ENCODE measurements at regions not wholly inside any gene's neighbourhood (a gene's known extent, or its start where the extent isn't known, plus 50 kb on each side); places are given as distances from the start of the nearest gene placed in this dataset.
A peak's percentile ranks its signal among the peaks of the same experiment; 100 is the strongest.

DNA sequence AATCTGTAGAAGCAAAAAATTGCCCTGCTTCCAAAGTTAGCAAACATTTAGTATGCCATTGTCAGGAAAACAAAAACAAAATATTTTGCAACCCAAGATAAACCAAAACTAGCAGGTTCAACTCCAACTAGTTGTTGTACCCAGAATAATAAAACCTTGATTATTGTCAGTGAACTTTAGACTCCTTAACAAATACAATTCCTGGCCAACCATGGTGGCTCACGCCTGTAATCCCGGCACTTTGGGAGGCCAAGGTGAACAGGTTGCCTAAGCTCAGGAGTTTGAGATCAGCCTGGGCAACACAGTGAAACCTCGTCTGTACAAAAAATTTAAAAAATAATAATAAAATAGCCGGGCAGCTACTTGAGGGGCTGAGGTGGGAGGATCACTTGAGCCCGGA is 53.6 kb upstream of the EPCAM start:
- DNase-seq, result no peak

DNA sequence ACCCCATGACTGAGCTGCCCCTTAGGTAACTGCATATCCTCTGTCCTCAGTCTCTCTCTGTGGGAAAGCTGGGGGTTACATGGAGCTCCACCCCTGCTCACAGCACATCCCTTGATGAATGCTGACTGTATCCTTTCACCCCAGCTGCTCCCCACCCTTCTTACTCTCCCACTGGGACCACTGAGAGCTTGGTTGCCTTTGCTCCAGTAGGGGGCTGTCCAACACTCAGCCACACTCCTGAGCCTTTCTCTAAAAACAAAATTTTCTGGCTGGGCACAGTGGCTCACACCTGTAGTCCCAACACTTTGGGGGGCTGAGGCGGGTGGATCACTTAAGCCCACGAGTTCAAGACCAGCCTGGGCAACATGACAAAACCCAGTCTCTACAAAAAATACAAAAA is 55.4 kb upstream of the EPCAM start:
- DNase-seq, result no peak

DNA sequence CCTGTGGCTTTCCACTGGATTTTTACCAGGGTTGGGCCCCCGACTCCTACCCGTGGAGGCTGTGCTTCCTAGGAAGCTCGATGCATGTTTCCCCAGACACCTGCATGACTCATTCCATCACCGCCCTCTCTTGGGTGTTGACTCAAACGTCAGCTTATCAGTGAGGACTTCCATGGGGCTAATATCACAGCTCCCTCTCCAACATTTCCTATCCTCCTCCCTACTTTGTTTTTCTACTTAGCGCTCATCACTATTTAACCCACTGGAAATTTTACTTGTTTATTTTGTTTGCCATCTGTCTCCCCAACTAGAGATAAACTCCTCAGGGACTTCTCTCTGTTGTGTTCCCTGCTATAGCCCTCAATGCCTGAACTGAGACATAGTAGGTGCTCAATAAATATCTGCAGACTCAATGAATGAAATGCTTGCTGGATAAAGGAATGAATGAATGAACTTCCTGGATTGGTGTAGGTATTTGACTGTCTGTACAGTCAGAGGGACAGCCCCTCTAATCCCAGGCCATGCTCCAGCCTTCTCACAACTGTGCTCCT is 55.9 kb upstream of the EPCAM start:
- no peak for DNase-seq

DNA sequence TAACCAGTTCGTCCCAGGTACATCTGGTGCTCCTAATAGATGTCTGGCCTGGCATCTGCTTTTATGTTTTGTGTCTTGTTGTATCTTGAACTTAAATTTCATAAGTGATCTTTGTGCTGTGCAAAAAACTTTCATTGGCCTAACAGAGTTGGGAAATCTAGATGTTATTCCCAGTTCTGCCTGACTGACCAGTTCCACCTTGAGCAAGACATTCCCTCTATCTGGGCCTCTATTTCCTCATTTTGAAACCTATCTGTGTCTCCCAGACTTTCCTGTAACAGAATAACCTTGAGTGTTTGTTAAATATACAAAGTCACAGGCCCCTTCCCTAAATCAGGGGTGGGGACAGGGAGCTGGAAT is 56.6 kb upstream of the EPCAM start:
- no peak for DNase-seq

- DNase-seq, result no peak
Measured at GRCh38 chr2:47311764-47312490, 57.2 kb upstream of the EPCAM start.

- DNase-seq, result no peak
Measured at GRCh38 chr2:47310801-47311560, 58.1 kb upstream of the EPCAM start.

- DNase-seq, result peak; percentile 63
Measured at GRCh38 chr2:47309952-47310800, 58.9 kb upstream of the EPCAM start.

DNA sequence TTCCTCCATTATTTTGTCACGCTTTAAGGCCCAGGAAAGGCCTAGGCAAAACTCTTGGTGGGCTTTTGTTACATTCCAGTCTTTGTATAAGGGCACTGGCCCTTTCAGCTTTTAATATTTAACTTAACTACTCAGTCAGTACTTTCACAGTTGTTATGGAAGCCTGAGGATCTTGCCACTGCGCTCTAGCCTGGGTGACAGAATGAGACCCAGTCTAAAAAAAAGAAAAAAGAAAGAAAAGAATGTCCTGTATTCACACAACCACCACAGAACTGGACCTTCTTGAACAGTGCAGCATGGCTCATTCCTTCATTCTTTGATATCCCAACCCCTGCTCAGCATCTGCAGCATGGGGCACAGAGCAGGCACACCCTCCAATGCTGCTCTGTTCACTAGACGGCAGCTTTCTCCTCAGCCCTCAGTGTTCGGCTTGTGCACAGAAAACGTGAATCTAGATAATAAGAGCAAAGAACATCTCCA is 59.6 kb upstream of the EPCAM start:
- DNase-seq, result no peak

GRCh38 chr2:47307066-47307465 is 62.0 kb upstream of the EPCAM start:
- DNase-seq, result no peak

DNA sequence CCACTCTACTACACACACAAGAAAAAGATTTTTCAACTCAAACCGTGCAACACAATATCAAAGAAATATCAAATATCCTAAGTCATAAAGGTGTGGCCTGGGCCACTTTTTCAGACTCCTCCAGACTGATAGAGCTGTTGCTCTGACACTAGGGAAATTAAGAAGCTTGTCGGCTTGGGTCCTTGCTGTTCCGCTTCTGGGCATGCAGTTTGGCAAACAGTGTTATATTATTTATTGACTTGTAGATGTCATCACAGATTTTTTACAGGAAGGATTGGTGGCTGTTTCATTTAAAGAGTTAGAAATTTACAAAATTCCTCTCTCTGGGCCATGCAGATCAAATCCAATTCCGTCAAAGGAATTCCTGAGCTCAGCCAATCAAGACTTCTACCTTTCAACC is 64.5 kb upstream of the EPCAM start:
- no peak for DNase-seq

GRCh38 chr2:47303341-47304148 is 65.6 kb upstream of the EPCAM start:
- DNase-seq, result no peak

DNA sequence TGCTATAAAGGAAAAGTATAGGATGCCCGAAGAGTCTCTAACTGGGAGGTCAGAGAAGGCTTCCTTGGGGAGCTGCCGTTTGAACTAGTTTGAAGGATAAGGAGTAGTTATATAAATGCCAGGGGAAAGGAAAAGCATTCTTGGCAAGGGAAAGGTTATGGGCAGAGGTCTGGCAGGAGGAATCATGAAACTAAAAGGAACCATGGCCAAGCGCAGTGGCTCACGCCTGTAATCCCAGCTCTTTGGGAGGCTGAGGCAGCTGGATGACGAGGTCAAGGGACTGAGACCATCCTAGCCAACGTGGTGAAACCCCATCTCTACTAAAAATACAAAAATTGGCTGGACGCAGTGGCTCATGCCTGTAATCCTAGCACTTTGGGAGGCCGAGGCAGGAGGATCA is 66.8 kb upstream of the EPCAM start:
- no peak for DNase-seq

GRCh38 chr2:47301731-47302130 is 67.4 kb upstream of the EPCAM start:
- no peak for DNase-seq

GRCh38 chr2:47301277-47301618 is 67.9 kb upstream of the EPCAM start:
- DNase-seq, result no peak

- DNase-seq, result no peak
Measured at GRCh38 chr2:47300609-47301276, 68.4 kb upstream of the EPCAM start.

- DNase-seq, result no peak
Measured at GRCh38 chr2:47300081-47300480, 69.0 kb upstream of the EPCAM start.

- DNase-seq, result no peak
Measured at GRCh38 chr2:47299555-47299954, 69.6 kb upstream of the EPCAM start.

DNA sequence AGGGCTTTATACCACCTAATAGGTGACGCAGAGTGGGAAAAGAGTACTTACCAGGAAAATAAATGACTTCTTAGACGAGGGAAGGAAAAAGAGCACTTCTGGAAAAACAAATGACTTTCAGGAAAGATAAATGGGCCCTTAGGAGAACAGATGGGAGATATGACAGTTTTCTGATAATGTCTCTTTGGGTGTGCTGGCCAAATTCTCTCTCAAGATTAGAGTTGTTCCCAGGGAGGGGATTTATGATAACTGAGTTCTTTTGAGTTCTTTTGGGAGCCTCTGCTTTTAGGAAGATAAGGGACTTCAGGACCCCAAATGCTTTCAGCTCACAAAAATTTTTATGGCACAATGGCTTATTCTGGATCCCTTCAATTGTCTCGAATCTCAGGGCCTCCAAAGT is 70.3 kb upstream of the EPCAM start:
- DNase-seq, result no peak

- DNase-seq, result no peak
Measured at GRCh38 chr2:47297767-47298425, 71.2 kb upstream of the EPCAM start.

- DNase-seq, result no peak
Measured at GRCh38 chr2:47295981-47296635, 73.0 kb upstream of the EPCAM start.
